ENCODE measurements at regions not wholly inside any gene's neighbourhood (a gene's known extent, or its start where the extent isn't known, plus 50 kb on each side); places are given as distances from the start of the nearest gene placed in this dataset.

DNA sequence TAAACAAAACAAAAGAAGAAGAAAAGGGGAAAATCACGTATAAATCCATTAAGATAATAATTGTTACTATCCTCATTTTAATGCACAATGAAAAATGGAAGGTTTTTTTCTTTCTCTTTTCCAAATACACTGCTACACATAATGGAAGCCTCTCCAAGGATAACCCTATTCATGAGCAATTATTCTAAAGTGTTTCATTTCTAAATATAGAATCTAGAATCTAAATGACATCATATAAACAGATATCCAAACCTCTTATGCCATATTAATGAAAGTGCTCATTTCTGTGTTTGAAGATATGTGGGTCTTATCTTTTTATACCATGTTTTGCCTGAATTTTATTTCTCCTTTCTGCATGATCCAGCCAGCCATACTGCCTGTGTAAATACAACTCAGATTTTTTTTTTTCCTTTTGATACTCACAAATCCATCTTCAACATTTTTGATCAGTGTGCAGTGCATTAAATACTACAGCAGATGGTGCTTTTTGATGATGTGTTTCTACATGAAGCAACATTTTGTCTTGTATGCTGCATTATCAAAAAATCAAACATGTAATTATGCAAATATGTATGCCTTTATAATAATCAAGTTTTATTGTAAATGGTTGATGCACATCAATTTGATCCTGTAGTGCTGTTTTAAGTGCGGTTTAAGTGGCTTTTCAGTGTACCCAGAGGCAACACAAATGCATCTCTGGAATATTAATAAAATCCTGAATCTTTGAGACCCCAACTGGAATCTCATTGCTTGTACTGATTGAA is 625.6 kb upstream of the PTBP2 start:
- TF ChIP-seq, protein P1, sequence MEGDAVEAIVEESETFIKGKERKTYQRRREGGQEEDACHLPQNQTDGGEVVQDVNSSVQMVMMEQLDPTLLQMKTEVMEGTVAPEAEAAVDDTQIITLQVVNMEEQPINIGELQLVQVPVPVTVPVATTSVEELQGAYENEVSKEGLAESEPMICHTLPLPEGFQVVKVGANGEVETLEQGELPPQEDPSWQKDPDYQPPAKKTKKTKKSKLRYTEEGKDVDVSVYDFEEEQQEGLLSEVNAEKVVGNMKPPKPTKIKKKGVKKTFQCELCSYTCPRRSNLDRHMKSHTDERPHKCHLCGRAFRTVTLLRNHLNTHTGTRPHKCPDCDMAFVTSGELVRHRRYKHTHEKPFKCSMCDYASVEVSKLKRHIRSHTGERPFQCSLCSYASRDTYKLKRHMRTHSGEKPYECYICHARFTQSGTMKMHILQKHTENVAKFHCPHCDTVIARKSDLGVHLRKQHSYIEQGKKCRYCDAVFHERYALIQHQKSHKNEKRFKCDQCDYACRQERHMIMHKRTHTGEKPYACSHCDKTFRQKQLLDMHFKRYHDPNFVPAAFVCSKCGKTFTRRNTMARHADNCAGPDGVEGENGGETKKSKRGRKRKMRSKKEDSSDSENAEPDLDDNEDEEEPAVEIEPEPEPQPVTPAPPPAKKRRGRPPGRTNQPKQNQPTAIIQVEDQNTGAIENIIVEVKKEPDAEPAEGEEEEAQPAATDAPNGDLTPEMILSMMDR (conservative IDR thresholded peaks at IDR 0.05): no peak
- no peak for TF ChIP-seq EZH2 (IDR thresholded peaks at IDR 0.05; ENCODE audit: low read depth)

All from PC-9 (cell line).